Prostate gland (tissue), 2 donors: ENCODE measurements at regions not wholly inside any gene's neighbourhood (a gene's known extent, or its start where the extent isn't known, plus 50 kb on each side); places are given as distances from the start of the nearest gene placed in this dataset.

ENCODE experiments used
- CTCF ChIP-seq, 4 experiments: fragments of 200-600 bp in 2 of 4; fragments of 450-650 bp in 2 of 4; sonication (generic) in 2 of 4; IDR thresholded peaks; 1 replicate in 3 of 4; 2 replicates in 1 of 4; pipeline ENCODE4 v1.5.1; 2016 to 2019; ENCODE audit warnings: antibody characterized with exemption in 4 of 4, mild to moderate bottlenecking in 2 of 4, moderate library complexity in 2 of 4
- POLR2A ChIP-seq: fragments of 450-650 bp; IDR thresholded peaks from one replicate; pipeline ENCODE4 v1.6.1; 2016; ENCODE audit warnings: antibody characterized with exemption, mild to moderate bottlenecking

GRCh38 chr10:25097669-25098411 lies 77.0 kb upstream of the GPR158 start:
- TF ChIP-seq CTCF (IDR thresholded peaks at IDR 0.05) (no peak), POLR2A (no peak)
